Mucosa of descending colon (tissue), 3 donors: ENCODE measurements at regions not wholly inside any gene's neighbourhood (a gene's known extent, or its start where the extent isn't known, plus 50 kb on each side); places are given as distances from the start of the nearest gene placed in this dataset.

Source experiments
- ATAC-seq: fragments of 200-7000 bp; cut with Tn5 transposase; one replicate; pipeline ENCODE4 v1.9.1; 2020; ENCODE audit warnings: mild to moderate bottlenecking, moderate library complexity
- DNase-seq, 3 donors: peaks; one replicate each; pipeline ENCODE4 v3.0.0-alpha.2; 2020
- H3K36me3 ChIP-seq: fragments of 200-600 bp; one replicate; pipeline ENCODE4 v1.8.0; 2021; ENCODE audit warnings: low read depth, mild to moderate bottlenecking
- H3K4me1 ChIP-seq: fragments of 200-600 bp; one replicate; pipeline ENCODE4 v1.8.0; 2021; ENCODE audit warnings: low read depth, mild to moderate bottlenecking
- H3K4me3 ChIP-seq: fragments of 200-600 bp; one replicate; pipeline ENCODE4 v1.8.0; 2021; ENCODE audit warnings: mild to moderate bottlenecking
- H3K9me3 ChIP-seq: fragments of 200-600 bp; one replicate; pipeline ENCODE4 v1.8.0; 2021; ENCODE audit warnings: mild to moderate bottlenecking
- CTCF ChIP-seq: fragments of 200-600 bp; IDR thresholded peaks from one replicate; pipeline ENCODE4 v1.8.0; 2022; ENCODE audit warnings: antibody characterized with exemption, mild to moderate bottlenecking
- intact Hi-C, 2 donors: fragments of 100-400 bp; cut with DNase I in 1 of 2; cut with micrococcal nuclease in 1 of 2; formaldehyde crosslinking; loops; one replicate each; pipeline versions ENCODE4 v1.11.0 to v1.11.1; 2022; cut with DNase I, micrococcal nuclease
- donor health status: DM: no; HTN: no; CAD: no; lungs with moderate emphysema.
- donor health status: DM: no; HTN: no; CAD: no.
- donor health status: DM: no; HTN: yes; CAD: no.

DNA sequence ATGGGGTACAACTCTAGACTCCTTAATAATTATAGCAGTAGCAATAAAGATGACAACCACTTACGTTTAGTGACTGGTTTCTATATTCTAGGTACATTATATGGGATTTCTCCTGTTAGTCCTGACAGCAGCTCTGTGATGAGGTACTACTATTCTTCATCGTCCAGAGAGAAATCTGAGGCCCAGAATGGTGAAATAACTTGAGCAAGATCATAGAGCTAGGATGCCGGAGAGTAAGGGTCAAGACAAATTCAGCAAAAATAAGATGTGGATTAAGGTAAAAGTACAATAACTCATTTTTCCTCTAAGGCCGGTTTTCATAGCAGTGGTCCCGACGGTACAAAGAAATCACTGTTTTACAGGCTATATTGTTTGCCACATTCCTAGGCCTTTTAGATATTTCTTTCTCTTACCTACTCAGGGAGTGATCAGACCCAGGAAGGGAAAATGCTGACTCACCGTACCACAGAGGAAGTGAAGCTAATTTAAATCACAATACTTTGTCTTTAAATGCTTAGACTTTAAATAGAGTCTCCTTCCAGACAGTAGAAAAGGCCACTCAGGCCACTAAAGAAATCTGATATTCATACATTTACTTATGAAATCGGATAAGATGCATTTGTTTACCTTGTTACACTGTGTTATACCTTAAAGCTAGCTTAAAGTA, 2023.0 kb upstream of the AGA start:
- TF ChIP-seq CTCF, result no peak
- H3K9me3 ChIP-seq, result peaks cover 10% of the 10 kb centered on the region
- H3K4me1 ChIP-seq, result no peaks in the 10 kb centered on the region
- ATAC-seq, result no peak
- intact Hi-C loops, result no loop called here
- no peak overlapping the region for H3K4me3 ChIP-seq
- no peaks in the 10 kb centered on the region for H3K36me3 ChIP-seq
- no peak for DNase-seq

DNA sequence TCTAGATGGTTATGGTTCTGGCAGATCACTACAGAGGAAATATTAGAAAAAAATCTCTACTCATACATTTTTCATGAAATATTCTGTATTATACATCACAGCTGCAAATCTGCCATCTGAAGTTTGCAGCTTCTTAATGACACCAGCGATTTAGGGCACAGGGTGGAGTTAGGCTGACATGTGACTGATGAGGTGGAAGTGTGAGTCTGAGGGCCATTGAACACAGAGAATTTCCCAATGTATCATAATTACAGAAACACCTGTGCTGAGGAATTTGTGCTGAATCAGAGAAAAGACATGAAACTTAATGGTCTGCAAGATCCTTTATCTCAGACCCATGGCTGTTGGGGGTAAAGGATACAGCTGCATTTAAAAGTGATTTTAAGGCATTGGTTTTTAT, 2025.6 kb upstream of the AGA start:
- intact Hi-C loops, result no loop called here
- H3K4me3 ChIP-seq, result no peak overlapping the region
- H3K4me1 ChIP-seq, result no peaks in the 10 kb centered on the region
- TF ChIP-seq CTCF, result no peak
- ATAC-seq (no peak), DNase-seq (no peak)
- no peaks in the 10 kb centered on the region for H3K36me3 ChIP-seq
- peaks cover 6% of the 10 kb centered on the region for H3K9me3 ChIP-seq

- no peaks in the 10 kb centered on the region for H3K4me1 ChIP-seq
- H3K9me3 ChIP-seq, result peaks cover 11% of the 10 kb centered on the region
- no peaks in the 10 kb centered on the region for H3K36me3 ChIP-seq
- no peak for TF ChIP-seq CTCF
- no peak for DNase-seq
- intact Hi-C loops, result no loop called here
- no peak overlapping the region for H3K4me3 ChIP-seq
- no peak for ATAC-seq
Measured at GRCh38 chr4:179472164-179472563, 2029.9 kb upstream of the AGA start.

DNA sequence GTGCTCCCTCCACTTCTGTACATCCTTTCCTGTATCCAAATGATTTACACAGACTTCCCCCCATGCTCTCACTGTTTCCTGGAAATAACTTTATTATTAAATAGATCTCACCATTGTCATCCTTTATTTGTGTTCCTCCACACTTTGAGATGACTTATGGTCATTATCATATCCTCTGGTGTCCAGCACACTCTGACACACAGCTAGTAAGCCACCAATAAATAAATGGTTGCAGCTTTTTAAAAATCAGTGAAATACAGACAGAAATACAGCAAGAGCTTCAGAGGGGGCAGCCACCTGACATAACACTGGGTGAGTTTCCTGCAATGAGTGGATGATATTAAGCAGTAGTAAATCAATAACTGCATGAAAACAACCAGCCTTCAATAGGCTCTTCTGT, 2036.4 kb upstream of the AGA start:
- TF ChIP-seq CTCF, result no peak
- Histone ChIP-seq H3K9me3 (peaks cover 23% of the 10 kb centered on the region), H3K36me3 (no peaks in the 10 kb centered on the region), H3K4me3 (no peak overlapping the region), H3K4me1 (no peaks in the 10 kb centered on the region)
- no peak for DNase-seq
- ATAC-seq, result no peak
- intact Hi-C loops, result no loop called here

GRCh38 chr4:179485781-179486180, 2043.5 kb upstream of the AGA start:
- intact Hi-C loops, result no loop called here
- Histone ChIP-seq H3K4me1 (no peaks in the 10 kb centered on the region), H3K36me3 (no peaks in the 10 kb centered on the region), H3K9me3 (peaks cover 5% of the 10 kb centered on the region), H3K4me3 (no peak overlapping the region)
- TF ChIP-seq CTCF, result no peak
- no peak for ATAC-seq
- DNase-seq, result no peak
